Right lobe of liver (tissue), 6 donors: ENCODE measurements at regions not wholly inside any gene's neighbourhood (a gene's known extent, or its start where the extent isn't known, plus 50 kb on each side); places are given as distances from the start of the nearest gene placed in this dataset.

Experiments
- ATAC-seq, 4 donors: fragments of 200-7000 bp; cut with Tn5 transposase; one replicate each; pipeline ENCODE4 v1.9.1; 2020; ENCODE audit warnings: mild to moderate bottlenecking in 4 of 4, moderate library complexity in 4 of 4
- DNase-seq, 3 donors: peaks; one replicate each; pipeline ENCODE4 v3.0.0-alpha.2; 2020
- H3K27ac ChIP-seq, 3 donors: fragments of 200-600 bp; one replicate each; pipeline ENCODE4 v1.8.0; 2022
- H3K27me3 ChIP-seq, 2 donors: fragments of 200-600 bp; one replicate each; pipeline ENCODE4 v1.8.0; 2022
- H3K36me3 ChIP-seq, 4 donors: fragments of 200-600 bp; sonication (generic) in 1 of 4; one replicate each; pipeline versions ENCODE4 v1.5.1 to v1.8.0; 2017 to 2022; ENCODE audit warnings: control low read depth in 1 of 4
- H3K4me1 ChIP-seq, 4 donors: fragments of 200-600 bp; sonication (generic) in 1 of 4; one replicate each; pipeline versions ENCODE4 v1.5.1 to v1.8.0; 2017 to 2022; ENCODE audit warnings: control low read depth in 1 of 4
- H3K4me3 ChIP-seq, 3 donors: fragments of 200-600 bp; one replicate each; pipeline ENCODE4 v1.8.0; 2022
- H3K9me3 ChIP-seq, 4 donors: fragments of 200-600 bp; sonication (generic) in 1 of 4; one replicate each; pipeline versions ENCODE4 v1.5.1 to v1.8.0; 2017 to 2022; ENCODE audit warnings: control low read depth in 1 of 4
- CTCF ChIP-seq, 4 donors: fragments of 200-600 bp in 3 of 4; fragments of 450-650 bp in 1 of 4; IDR thresholded peaks; one replicate each; pipeline versions ENCODE4 v1.5.1 to v1.8.0; 2016 to 2022; ENCODE audit warnings: antibody characterized with exemption in 4 of 4, mild to moderate bottlenecking in 2 of 4
- POLR2A ChIP-seq: fragments of 450-650 bp; IDR thresholded peaks from one replicate; pipeline ENCODE4 v1.6.1; 2017; ENCODE audit warnings: antibody characterized with exemption, mild to moderate bottlenecking
- WGBS: methylation state at CpG from one replicate; pipeline ENCODE4 v1.1.6; 2018; ENCODE audit warnings: low coverage, low lambda C conversion rate; ENCODE audit not compliant: insufficient coverage; ENCODE audit errors: missing lambda C conversion rate; 5-methylcytosine and 5-hydroxymethylcytosine counted together
- intact Hi-C, 2 donors: fragments of 100-400 bp; cut with DNase I; formaldehyde crosslinking; loops; one replicate each; pipeline versions ENCODE4 v1.11.2 to v1.14.1; 2022
- donor health status: DM: no; HTN: yes; CAD: no.
- donor health status: DM: no; HTN: no; CAD: no.
- donor health status: DM: no; HTN: no; CAD: no.
- donor health status: DM: no; HTN: yes; CAD: no.
- donor health status: DM: no; HTN: yes; CAD: no.

GRCh38 chr21:27606422-27606821 lies 639.5 kb upstream of the ADAMTS5 start:
- 100% methylated on average over 1 of the region's 9 CpGs for WGBS
- Histone ChIP-seq H3K4me3 (no peak overlapping the region), H3K36me3 (no peaks in the 10 kb centered on the region), H3K27ac (no peak overlapping the region), H3K4me1 (no peaks in the 10 kb centered on the region), H3K27me3 (no peaks in the 10 kb centered on the region), H3K9me3 (no peaks in the 10 kb centered on the region)
- ATAC-seq (no peak), DNase-seq (no peak)
- no peak for TF ChIP-seq POLR2A
- TF ChIP-seq CTCF (IDR thresholded peaks at IDR 0.05): no peak
- intact Hi-C loops: no loop called here

GRCh38 chr21:27596196-27596595 lies 629.3 kb upstream of the ADAMTS5 start:
- intact Hi-C loops: no loop called here
- H3K9me3 ChIP-seq: no peaks in the 10 kb centered on the region
- ATAC-seq (no peak), DNase-seq (no peak)
- H3K36me3 ChIP-seq: no peaks in the 10 kb centered on the region
- no peaks in the 10 kb centered on the region for H3K27me3 ChIP-seq
- TF ChIP-seq CTCF (IDR thresholded peaks at IDR 0.05): no peak
- TF ChIP-seq POLR2A: no peak
- no peaks in the 10 kb centered on the region for H3K4me1 ChIP-seq
- H3K4me3 ChIP-seq: no peak overlapping the region
- H3K27ac ChIP-seq: no peak overlapping the region

- TF ChIP-seq POLR2A: no peak
- no peak for TF ChIP-seq CTCF (IDR thresholded peaks at IDR 0.05)
- H3K27ac ChIP-seq: no peak overlapping the region
- intact Hi-C loops: no loop called here
- ATAC-seq (no peak), DNase-seq (no peak)
- H3K36me3 ChIP-seq: no peaks in the 10 kb centered on the region
- H3K4me3 ChIP-seq: no peak overlapping the region
- H3K4me1 ChIP-seq: no peaks in the 10 kb centered on the region
- H3K27me3 ChIP-seq: no peaks in the 10 kb centered on the region
- H3K9me3 ChIP-seq: no peaks in the 10 kb centered on the region
- 86% methylated on average over 1 of the region's 1 CpG for WGBS
Observed at GRCh38 chr21:27595716-27596115, 628.8 kb upstream of the ADAMTS5 start.

GRCh38 chr21:27590271-27590670 lies 623.4 kb upstream of the ADAMTS5 start:
- no peak for TF ChIP-seq CTCF (IDR thresholded peaks at IDR 0.05)
- no peak for TF ChIP-seq POLR2A

GRCh38 chr21:27589781-27590180 lies 622.9 kb upstream of the ADAMTS5 start:
- no peak overlapping the region for H3K4me3 ChIP-seq
- intact Hi-C loops: no loop called here
- TF ChIP-seq CTCF (IDR thresholded peaks at IDR 0.05) (no peak), POLR2A (no peak)
- 45% methylated on average over 3 of the region's 3 CpGs for WGBS
- ATAC-seq (no peak), DNase-seq (no peak)
- no peaks in the 10 kb centered on the region for H3K4me1 ChIP-seq
- no peaks in the 10 kb centered on the region for H3K36me3 ChIP-seq
- no peak overlapping the region for H3K27ac ChIP-seq
- no peaks in the 10 kb centered on the region for H3K27me3 ChIP-seq
- no peaks in the 10 kb centered on the region for H3K9me3 ChIP-seq

More at GRCh38 chr21:27590271-27590670, 623.4 kb upstream of the ADAMTS5 start:
- no peaks in the 10 kb centered on the region for H3K4me1 ChIP-seq
- H3K36me3 ChIP-seq: no peaks in the 10 kb centered on the region
- no peak for DNase-seq
- intact Hi-C loops: no loop called here
- ATAC-seq: peak in 3 of 4 donors; percentile 37 to 56 (median 40)
- no peak overlapping the region for H3K27ac ChIP-seq
- no peaks in the 10 kb centered on the region for H3K9me3 ChIP-seq
- no peak overlapping the region for H3K4me3 ChIP-seq
- H3K27me3 ChIP-seq: no peaks in the 10 kb centered on the region
- WGBS: 30% methylated on average over 3 of the region's 6 CpGs
